ENCODE measurements at regions not wholly inside any gene's neighbourhood (a gene's known extent, or its start where the extent isn't known, plus 50 kb on each side); places are given as distances from the start of the nearest gene placed in this dataset.

DNA sequence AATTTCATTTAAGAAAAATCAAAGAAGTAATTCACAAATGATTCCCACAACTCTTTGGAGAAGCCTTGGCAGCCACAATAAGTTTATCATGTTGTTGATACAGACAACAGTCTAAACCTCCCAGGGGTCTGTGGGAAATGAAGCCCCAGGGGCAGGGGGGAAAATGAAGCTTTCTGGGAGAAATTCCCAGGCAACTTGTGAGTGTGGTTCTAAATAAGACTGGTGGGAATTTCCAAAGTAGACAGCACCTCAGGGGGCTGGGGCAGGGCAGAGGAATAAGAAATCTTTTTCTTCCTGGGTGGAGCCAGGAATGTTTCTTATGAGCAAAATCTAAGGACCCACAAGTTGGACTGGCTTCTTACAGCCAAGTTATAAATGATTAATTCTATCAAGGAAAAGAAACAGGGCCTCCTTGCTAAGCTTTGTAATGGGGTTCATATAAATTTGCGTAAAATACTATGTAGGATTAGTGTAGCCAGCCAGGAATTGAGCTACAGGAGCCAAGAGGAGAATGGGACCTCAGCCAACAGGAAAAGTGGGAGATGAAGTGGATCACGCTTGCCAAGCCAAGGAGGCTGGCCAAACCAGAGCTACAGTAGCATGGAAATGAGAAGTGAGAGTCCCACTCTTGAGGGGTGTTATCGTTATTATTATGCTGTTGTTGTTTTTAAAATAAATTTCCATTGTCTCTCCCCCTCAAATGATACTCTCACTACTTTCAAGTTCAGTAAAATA, 182.9 kb upstream of the FAR2 start:
- peaks cover 4% of the 10 kb centered on the region for H3K27me3 Mint-ChIP-seq
- H3K36me3 Mint-ChIP-seq, result no peaks in the 10 kb centered on the region
- no peak overlapping the region for H3K27ac Mint-ChIP-seq
- H3K4me3 Mint-ChIP-seq, result no peak overlapping the region
- no peaks in the 10 kb centered on the region for H3K4me1 Mint-ChIP-seq
- no peaks in the 10 kb centered on the region for H3K9me3 Mint-ChIP-seq
- ATAC-seq (ENCODE audit: low read depth) (no peak), DNase-seq (no peak)
- POLR2A ChIA-PET, result no interaction called here

DNA sequence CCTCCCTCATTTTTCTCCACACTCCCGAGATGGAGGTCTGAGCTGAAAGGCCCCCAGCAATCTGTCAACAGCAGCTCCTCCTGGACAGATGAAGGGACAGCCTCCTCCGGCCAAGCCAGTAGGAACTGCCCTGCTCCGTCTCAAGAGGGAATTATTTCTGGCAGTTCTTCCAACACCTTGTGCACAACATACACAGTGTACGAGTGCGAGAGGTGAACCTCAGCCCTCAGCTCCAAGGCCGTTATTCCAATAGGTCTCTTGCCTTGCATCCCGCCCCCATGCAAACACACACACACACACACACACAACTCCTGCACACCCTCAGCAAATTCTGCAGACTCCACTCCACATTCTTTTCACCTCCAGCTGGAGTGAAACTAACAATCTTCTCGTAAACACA, 181.7 kb upstream of the FAR2 start:
- H3K9me3 Mint-ChIP-seq, result no peaks in the 10 kb centered on the region
- H3K27ac Mint-ChIP-seq, result no peak overlapping the region
- no peaks in the 10 kb centered on the region for H3K4me1 Mint-ChIP-seq
- H3K4me3 Mint-ChIP-seq, result no peak overlapping the region
- ATAC-seq (ENCODE audit: low read depth), result no peak
- no peak for DNase-seq
- peaks cover 2% of the 10 kb centered on the region for H3K27me3 Mint-ChIP-seq
- no peaks in the 10 kb centered on the region for H3K36me3 Mint-ChIP-seq
- POLR2A ChIA-PET, result no interaction called here

DNA sequence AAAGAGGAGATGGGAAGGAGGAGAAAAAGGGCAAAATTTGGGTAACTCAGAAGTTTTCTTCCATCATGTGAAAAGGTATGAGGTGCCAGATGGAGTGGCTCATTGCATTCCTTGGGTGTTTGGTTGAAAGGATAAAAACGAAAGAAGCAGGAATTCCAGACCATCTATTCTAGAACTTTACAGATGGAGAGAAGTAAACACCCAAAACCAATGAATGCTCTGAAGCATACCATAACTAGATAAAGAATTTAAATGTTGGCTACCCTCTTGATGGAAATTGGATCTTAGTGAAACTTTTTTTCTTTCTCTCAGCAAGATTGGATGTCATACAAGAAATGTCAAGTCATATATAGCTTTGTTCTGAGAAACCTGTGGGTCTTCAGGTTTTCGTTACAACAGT, 175.6 kb upstream of the FAR2 start:
- H3K36me3 Mint-ChIP-seq, result no peaks in the 10 kb centered on the region
- POLR2A ChIA-PET, result no interaction called here
- no peak overlapping the region for H3K4me3 Mint-ChIP-seq
- no peaks in the 10 kb centered on the region for H3K9me3 Mint-ChIP-seq
- ATAC-seq (ENCODE audit: low read depth), result no peak
- no peaks in the 10 kb centered on the region for H3K4me1 Mint-ChIP-seq
- DNase-seq, result no peak
- peaks cover 2% of the 10 kb centered on the region for H3K27me3 Mint-ChIP-seq
- H3K27ac Mint-ChIP-seq, result no peak overlapping the region

DNA sequence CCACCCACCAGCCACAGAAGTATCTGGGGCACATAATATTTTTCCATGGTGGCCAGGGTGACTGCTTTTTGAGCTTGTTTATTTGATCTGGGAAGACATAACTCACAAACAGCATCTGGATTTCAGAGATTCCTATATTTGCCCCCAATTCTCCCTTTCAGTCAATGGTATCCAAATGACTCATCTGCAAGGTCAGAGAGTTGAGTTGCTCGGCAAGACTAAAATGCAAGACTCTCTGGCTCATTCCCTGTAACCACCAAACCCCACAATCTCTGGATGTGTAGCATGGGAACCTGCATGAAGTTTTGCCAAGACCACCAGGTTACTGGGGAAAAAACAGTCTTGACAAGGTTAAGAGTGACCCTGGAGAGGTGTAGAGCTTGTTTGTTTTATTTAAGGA, 174.9 kb upstream of the FAR2 start:
- POLR2A ChIA-PET, result no interaction called here
- no peak for ATAC-seq (ENCODE audit: low read depth)

DNA sequence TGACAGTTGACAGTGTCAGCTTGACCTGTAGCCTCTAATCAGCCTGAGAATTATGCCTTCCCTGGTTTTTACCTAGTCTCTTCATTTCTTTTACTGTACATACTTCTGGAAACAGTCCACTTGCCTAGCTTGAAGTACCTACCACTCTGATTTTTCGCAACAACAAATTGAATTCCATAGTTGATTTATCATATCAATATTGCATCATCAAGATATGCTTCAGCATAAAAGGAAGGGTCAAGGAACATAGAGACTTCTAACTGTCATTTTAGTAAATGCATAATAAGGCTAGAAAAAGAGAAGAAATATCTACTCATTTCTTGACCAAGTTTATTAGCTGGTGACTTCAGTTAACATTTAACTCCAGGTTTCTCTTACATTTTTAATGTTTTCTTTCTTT, 174.2 kb upstream of the FAR2 start:
- Mint-ChIP-seq H3K36me3 (no peaks in the 10 kb centered on the region), H3K27ac (no peak overlapping the region), H3K27me3 (peaks cover 2% of the 10 kb centered on the region), H3K4me1 (no peaks in the 10 kb centered on the region), H3K9me3 (no peaks in the 10 kb centered on the region), H3K4me3 (no peak overlapping the region)
- ATAC-seq (ENCODE audit: low read depth), result no peak
- DNase-seq, result no peak
- POLR2A ChIA-PET, result no interaction called here

More for the DNA sequence above, 174.9 kb upstream of the FAR2 start:
- H3K9me3 Mint-ChIP-seq, result no peaks in the 10 kb centered on the region
- no peaks in the 10 kb centered on the region for H3K36me3 Mint-ChIP-seq
- DNase-seq, result no peak
- H3K4me3 Mint-ChIP-seq, result no peak overlapping the region
- H3K27me3 Mint-ChIP-seq, result peaks cover 2% of the 10 kb centered on the region
- no peak overlapping the region for H3K27ac Mint-ChIP-seq
- no peaks in the 10 kb centered on the region for H3K4me1 Mint-ChIP-seq

DNA sequence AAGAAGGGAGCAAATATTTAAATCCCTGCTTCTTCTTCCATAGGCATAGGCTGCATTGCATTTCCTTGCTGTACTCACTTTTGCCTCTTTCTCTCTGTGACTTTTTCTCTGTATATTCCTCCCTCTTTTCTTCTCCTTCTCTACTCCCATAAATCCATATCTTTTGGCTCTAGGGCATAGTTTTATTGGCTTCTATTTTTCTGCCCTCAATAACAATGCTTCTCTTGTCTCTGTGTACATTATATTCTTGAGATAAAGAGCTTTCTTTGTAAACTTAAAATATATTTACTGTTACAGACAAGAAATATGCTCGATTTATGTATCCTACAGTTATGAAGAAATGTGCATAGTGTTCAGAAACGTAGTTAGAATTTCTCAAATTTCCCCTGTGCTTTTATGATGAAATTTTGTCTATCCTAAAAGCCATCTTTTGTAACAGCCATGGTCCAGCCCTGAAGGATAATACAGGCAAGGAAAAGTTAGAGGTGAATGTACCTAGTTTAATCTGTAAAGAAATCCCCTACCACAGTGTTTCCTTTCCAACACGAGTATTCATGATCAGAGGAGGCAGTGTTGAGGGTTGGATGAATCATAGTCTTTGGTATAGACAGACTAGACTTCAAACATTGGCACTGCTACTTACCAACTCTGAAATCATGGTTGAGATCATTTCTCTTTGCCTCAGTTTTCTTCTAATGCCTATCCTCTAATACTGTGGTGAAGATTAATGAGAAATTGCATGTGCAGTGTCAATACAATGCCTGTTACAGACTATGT, 173.3 kb upstream of the FAR2 start:
- H3K4me1 Mint-ChIP-seq, result no peaks in the 10 kb centered on the region
- DNase-seq, result no peak
- no peak overlapping the region for H3K27ac Mint-ChIP-seq
- peaks cover 3% of the 10 kb centered on the region for H3K27me3 Mint-ChIP-seq
- no peak for ATAC-seq (ENCODE audit: low read depth)
- H3K4me3 Mint-ChIP-seq, result no peak overlapping the region
- POLR2A ChIA-PET, result no interaction called here
- no peaks in the 10 kb centered on the region for H3K36me3 Mint-ChIP-seq
- no peaks in the 10 kb centered on the region for H3K9me3 Mint-ChIP-seq

DNA sequence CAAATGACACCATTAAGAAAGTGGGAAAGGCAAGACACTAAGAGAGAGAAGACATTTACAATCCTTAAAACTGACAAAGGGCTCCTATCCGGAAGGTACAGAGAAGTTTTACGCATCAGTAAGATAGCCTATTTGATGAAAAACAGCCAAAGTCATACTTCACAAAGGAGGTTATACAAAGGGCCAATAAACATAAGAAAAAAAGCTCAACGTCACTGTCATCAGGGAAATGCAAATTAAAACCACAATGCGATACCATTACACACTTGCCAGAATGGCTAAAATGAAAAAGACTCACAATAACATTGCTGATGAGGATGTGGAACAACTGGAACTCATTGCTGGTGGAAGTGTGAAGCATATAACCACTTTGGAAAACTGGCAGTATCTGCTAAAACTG, 168.6 kb upstream of the FAR2 start:
- Mint-ChIP-seq H3K4me1 (no peaks in the 10 kb centered on the region), H3K9me3 (no peaks in the 10 kb centered on the region), H3K27me3 (peaks cover 3% of the 10 kb centered on the region), H3K36me3 (no peaks in the 10 kb centered on the region), H3K4me3 (no peak overlapping the region), H3K27ac (no peak overlapping the region)
- DNase-seq, result no peak
- ATAC-seq (ENCODE audit: low read depth), result no peak
- POLR2A ChIA-PET, result no interaction called here

DNA sequence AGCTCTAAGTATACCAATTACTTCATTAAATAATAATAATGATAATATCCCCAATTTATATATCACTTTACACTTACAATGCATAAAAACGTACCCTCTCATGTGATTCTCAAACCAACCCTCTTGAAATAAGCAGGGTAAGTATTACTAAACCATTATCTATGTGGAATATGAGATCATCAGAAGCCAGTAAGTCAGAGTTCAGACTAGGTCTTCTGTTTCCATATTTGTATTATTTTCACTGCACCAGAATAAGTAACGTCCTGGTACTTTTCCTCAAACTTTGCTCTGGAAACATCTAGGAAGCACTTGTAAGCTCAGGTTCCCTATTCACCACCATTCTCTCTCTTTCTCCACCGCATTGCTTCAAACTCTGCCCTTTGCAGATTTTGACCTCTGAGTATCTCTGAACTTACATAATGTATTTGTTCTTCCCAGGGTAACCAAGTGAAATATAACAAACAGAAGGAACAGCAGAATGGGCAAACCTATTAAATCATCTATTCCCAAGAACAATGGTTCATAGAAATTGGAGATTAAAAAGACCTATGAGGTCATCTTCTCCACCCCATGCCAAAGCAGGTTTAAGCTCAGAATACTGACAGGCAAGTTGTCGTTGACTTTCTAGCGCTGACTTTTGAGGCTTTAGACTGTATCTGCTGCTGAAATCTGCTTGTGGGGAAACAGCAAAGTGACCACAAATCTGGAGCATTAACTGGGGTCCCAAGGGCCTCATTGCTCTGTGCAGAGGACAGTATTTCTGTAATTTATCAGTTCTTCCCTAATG, 161.3 kb upstream of the FAR2 start:
- H3K4me3 Mint-ChIP-seq, result no peak overlapping the region
- no peaks in the 10 kb centered on the region for H3K36me3 Mint-ChIP-seq
- H3K27ac Mint-ChIP-seq, result no peak overlapping the region
- ATAC-seq (ENCODE audit: low read depth) (no peak), DNase-seq (no peak)
- H3K27me3 Mint-ChIP-seq, result peaks cover 2% of the 10 kb centered on the region
- POLR2A ChIA-PET, result no interaction called here
- H3K4me1 Mint-ChIP-seq, result no peaks in the 10 kb centered on the region
- no peaks in the 10 kb centered on the region for H3K9me3 Mint-ChIP-seq

DNA sequence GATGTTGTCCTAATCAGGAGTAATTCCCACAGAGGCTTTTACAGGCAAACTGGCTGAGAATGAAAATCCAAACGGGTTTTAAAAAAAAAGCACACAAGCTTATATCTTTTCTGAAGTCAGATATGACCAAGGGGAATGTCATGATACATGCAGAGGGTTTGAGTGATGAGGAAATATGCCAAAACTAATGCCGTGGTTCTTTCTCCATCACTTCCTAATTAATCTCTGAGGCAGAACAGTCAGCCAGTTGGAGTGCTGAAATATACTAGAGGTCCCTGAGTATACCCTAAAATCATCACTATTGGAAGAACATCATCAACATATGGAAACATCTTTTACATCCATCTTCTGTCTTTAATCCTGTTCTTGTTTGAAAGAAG, 160.8 kb upstream of the FAR2 start:
- no peaks in the 10 kb centered on the region for H3K36me3 Mint-ChIP-seq
- H3K27me3 Mint-ChIP-seq, result peaks cover 3% of the 10 kb centered on the region
- H3K4me3 Mint-ChIP-seq, result no peak overlapping the region
- DNase-seq (no peak), ATAC-seq (ENCODE audit: low read depth) (no peak)
- H3K9me3 Mint-ChIP-seq, result no peaks in the 10 kb centered on the region
- no peak overlapping the region for H3K27ac Mint-ChIP-seq
- POLR2A ChIA-PET, result no interaction called here
- no peaks in the 10 kb centered on the region for H3K4me1 Mint-ChIP-seq

DNA sequence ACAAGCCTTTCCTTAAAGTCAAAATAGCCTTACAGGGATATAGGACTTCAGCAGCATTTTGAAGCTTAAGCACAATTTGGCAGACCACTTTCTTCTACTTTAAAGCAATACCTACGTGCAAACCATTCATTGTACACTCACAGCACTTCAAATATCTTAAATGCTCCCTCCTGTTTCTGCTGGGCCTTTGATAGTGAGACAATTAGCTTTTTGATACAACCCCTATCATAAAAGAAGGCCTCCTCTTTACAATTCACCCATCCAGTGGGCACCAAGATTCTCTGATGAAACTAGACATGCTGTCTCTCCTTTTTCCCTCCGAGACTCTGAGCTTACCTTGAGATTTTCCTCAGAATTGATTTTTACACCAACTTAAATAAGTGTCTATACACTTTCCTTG, 157.5 kb upstream of the FAR2 start:
- H3K4me3 Mint-ChIP-seq, result no peak overlapping the region
- no peaks in the 10 kb centered on the region for H3K9me3 Mint-ChIP-seq
- peaks cover 5% of the 10 kb centered on the region for H3K27me3 Mint-ChIP-seq
- DNase-seq (no peak), ATAC-seq (ENCODE audit: low read depth) (no peak)
- POLR2A ChIA-PET, result no interaction called here
- no peak overlapping the region for H3K27ac Mint-ChIP-seq
- no peaks in the 10 kb centered on the region for H3K36me3 Mint-ChIP-seq
- no peaks in the 10 kb centered on the region for H3K4me1 Mint-ChIP-seq

DNA sequence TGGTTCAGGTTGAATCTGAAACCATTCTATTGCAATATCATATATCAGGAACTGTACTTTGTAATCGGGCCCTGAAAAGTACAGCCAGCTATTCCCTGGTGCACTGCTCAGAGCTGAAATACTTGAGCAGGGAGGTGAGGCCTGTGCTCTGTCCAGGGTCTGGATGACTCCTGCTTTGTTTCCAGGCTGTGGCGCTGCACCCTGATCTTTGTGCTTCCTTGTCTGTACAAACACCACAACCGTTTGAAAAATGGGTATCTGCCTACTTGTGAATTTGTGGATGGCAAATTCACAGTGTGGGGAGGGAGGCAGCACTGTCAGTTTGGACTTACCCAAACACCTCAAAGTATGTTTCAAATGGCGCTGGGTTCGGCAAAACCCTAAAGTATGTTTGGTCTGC, 155.4 kb upstream of the FAR2 start:
- DNase-seq (no peak), ATAC-seq (ENCODE audit: low read depth) (no peak)
- no peaks in the 10 kb centered on the region for H3K4me1 Mint-ChIP-seq
- POLR2A ChIA-PET, result no interaction called here
- no peak overlapping the region for H3K4me3 Mint-ChIP-seq
- H3K27me3 Mint-ChIP-seq, result peaks cover 3% of the 10 kb centered on the region
- no peak overlapping the region for H3K27ac Mint-ChIP-seq
- H3K36me3 Mint-ChIP-seq, result no peaks in the 10 kb centered on the region
- H3K9me3 Mint-ChIP-seq, result no peaks in the 10 kb centered on the region

DNA sequence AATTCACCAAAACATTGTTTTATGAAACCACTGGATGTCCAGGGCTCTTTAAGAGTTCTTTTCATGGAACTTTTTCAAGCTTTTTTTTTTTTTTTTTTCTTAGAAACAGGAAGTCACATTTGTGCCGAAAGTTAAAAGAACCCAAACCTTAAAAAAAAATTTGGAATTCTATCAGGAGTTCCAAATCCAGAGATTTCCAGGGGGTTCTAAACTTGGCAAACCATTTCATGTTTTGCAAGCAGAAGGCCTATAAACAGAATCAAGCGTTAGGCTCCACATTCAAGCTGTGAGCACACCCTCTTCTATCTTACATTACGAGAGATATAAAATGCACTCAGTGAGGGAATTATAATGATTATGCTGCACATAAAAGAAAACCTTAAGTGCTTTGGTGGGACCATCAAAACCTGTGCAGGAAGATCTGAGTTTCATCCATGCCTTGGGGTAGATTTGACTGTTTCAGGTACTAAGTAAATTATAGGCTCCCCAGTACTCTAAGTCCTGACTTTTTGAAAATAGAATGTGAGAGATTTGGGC, 154.8 kb upstream of the FAR2 start:
- Mint-ChIP-seq H3K27ac (no peak overlapping the region), H3K9me3 (no peaks in the 10 kb centered on the region), H3K36me3 (no peaks in the 10 kb centered on the region), H3K4me3 (no peak overlapping the region), H3K27me3 (peaks cover 3% of the 10 kb centered on the region), H3K4me1 (no peaks in the 10 kb centered on the region)
- no peak for DNase-seq
- POLR2A ChIA-PET, result no interaction called here
- no peak for ATAC-seq (ENCODE audit: low read depth)

DNA sequence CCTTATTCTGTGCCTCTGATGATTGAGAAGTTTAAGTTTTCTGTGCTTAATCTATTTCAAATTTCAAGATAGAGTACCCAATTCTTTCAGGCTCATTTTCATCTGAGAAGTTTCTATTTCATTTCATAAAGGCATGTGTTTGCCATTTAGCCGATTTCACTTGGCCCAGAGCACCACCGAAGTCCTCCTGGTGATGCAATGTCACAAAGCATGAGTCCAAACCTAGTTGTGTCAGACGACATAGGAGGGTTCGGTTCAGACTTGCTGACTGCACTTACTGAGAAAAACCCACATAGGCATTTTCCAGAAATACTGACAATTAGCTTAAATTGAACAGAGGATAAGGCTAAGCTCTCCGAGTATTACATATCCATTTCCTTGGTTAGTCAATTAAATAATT, 152.4 kb upstream of the FAR2 start:
- H3K36me3 Mint-ChIP-seq, result no peaks in the 10 kb centered on the region
- H3K27me3 Mint-ChIP-seq, result peaks cover 6% of the 10 kb centered on the region
- H3K4me3 Mint-ChIP-seq, result no peak overlapping the region
- H3K4me1 Mint-ChIP-seq, result no peaks in the 10 kb centered on the region
- DNase-seq (no peak), ATAC-seq (ENCODE audit: low read depth) (no peak)
- POLR2A ChIA-PET, result no interaction called here
- no peaks in the 10 kb centered on the region for H3K9me3 Mint-ChIP-seq
- H3K27ac Mint-ChIP-seq, result no peak overlapping the region

DNA sequence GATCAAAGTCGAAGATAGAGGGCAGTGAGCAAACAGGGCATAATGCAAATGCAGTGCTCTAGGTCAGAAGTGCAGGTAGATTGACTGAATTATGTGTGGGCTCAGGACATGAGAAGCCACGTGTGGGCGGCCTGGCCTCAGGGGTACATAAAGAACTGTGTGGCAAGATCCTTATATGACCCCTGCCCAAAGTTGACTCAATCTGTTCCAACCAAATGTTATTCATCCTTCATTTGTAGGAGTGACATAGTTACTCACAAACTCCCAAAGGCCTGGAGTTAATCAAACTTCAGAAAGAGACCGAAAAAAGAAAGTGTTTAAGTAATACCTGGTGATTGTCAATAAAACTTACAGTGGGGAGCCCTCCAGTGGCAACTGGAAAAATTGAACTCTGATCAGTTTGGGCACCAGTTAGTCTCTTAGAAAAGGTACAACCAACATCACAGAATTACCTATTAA, 150.4 kb upstream of the FAR2 start:
- peaks cover 4% of the 10 kb centered on the region for H3K27me3 Mint-ChIP-seq
- H3K27ac Mint-ChIP-seq, result no peak overlapping the region
- no peaks in the 10 kb centered on the region for H3K9me3 Mint-ChIP-seq
- DNase-seq (no peak), ATAC-seq (ENCODE audit: low read depth) (no peak)
- H3K4me3 Mint-ChIP-seq, result no peak overlapping the region
- H3K4me1 Mint-ChIP-seq, result no peaks in the 10 kb centered on the region
- no peaks in the 10 kb centered on the region for H3K36me3 Mint-ChIP-seq
- POLR2A ChIA-PET, result no interaction called here
